GM12878 (cell line): ENCODE measurements at regions not wholly inside any gene's neighbourhood (a gene's known extent, or its start where the extent isn't known, plus 50 kb on each side); places are given as distances from the start of the nearest gene placed in this dataset.

Source experiments
- EED ChIP-seq: sonication (generic); IDR thresholded peaks from 2 replicates; pipeline ENCODE4 v1.6.1; 2016; ENCODE audit warnings: antibody characterized with exemption, low read depth
- EZH2 ChIP-seq: IDR thresholded peaks from 2 replicates; pipeline ENCODE4 v1.6.1; 2012; ENCODE audit warnings: low read depth, mild to moderate bottlenecking, control low read depth, inconsistent platforms, low read length, borderline replicate concordance; ENCODE audit not compliant: control insufficient read depth
- FOXM1 ChIP-seq: IDR thresholded peaks from 2 replicates; pipeline ENCODE4 v1.6.1; 2012; ENCODE audit warnings: low read depth, mild to moderate bottlenecking, inconsistent platforms, low read length, moderate library complexity
- RAD21 ChIP-seq: IDR thresholded peaks from 2 replicates; pipeline ENCODE4 v1.6.1; 2011; ENCODE audit warnings: mild to moderate bottlenecking, low read depth, low read length, moderate library complexity; ENCODE audit not compliant: insufficient read depth
- SMC3 ChIP-seq: IDR thresholded peaks from 2 replicates; pipeline ENCODE4 v1.6.1; 2011; ENCODE audit warnings: low read length, improper control_type of control experiment, borderline replicate concordance
- ZBED1 ChIP-seq: IDR thresholded peaks from 2 replicates; pipeline ENCODE4 v1.6.1; 2016; ENCODE audit warnings: borderline replicate concordance
- TF ChIP-seq, protein P1 (sequence below), 3 experiments: IDR thresholded peaks in 2 of 3; conservative IDR thresholded peaks in 1 of 3; 2 replicates each; pipeline ENCODE4 v1.5.1; 2011; ENCODE audit warnings: low read depth in 3 of 3, low read length in 3 of 3, mild to moderate bottlenecking in 3 of 3, control low read depth in 2 of 3, moderate library complexity in 2 of 3, inconsistent platforms in 1 of 3, mixed read lengths in 1 of 3; ENCODE audit not compliant: control insufficient read depth in 2 of 3, insufficient read depth in 1 of 3; ENCODE audit errors: extremely low read depth in 1 of 3

DNA sequence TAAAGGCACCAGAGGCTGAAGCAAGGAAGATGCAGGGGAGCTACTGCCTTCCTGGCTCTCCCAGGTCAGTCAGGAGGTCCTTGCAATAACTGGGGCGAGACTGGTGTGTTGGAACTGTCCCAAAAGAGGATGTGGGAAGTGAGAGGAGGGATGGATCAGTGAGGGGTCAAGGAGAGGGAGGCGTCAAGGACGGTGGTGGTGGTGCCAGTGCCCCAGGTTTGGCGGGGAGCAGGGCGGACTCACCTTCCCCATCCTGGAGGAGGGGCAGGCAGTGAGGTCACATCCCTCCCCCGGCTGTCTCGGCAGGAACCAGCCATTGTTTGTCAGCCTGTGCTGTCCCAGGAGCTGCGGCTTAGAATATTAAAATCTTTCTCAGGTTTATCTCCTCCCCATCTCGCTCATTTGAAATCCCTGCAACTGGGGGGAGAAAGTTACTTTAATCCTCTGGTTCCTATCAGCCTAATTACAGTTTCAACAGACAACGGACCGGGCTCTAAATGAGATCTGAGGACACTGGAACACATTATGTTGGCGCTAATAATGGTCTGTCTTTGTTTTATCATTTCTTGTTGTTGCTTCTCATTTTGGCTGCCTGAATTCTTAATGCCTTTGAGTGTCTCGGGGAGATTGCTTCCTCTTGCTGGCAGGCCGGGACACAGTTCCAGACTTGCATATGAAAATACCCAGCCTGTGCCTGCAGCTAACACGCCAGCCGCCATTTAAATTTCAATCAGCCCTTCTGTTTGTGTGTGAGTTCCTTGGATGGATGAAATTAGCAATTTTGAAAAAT, 387.5 kb downstream of the RPS24 start:
- TF ChIP-seq EED, result no peak
- no peak for TF ChIP-seq EZH2
- no peak for TF ChIP-seq RAD21
- no peak for TF ChIP-seq ZBED1
- no peak for TF ChIP-seq SMC3
- TF ChIP-seq FOXM1, result no peak
- TF ChIP-seq, protein P1, sequence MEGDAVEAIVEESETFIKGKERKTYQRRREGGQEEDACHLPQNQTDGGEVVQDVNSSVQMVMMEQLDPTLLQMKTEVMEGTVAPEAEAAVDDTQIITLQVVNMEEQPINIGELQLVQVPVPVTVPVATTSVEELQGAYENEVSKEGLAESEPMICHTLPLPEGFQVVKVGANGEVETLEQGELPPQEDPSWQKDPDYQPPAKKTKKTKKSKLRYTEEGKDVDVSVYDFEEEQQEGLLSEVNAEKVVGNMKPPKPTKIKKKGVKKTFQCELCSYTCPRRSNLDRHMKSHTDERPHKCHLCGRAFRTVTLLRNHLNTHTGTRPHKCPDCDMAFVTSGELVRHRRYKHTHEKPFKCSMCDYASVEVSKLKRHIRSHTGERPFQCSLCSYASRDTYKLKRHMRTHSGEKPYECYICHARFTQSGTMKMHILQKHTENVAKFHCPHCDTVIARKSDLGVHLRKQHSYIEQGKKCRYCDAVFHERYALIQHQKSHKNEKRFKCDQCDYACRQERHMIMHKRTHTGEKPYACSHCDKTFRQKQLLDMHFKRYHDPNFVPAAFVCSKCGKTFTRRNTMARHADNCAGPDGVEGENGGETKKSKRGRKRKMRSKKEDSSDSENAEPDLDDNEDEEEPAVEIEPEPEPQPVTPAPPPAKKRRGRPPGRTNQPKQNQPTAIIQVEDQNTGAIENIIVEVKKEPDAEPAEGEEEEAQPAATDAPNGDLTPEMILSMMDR (IDR thresholded peaks at IDR 0.05 in 2 of 3, conservative IDR thresholded peaks at IDR 0.05 in 1 of 3; ENCODE audit: control insufficient read depth in 2 of 3, extremely low read depth in 1 of 3, insufficient read depth in 1 of 3, low read depth in 3 of 3, low read length in 3 of 3), result no peak
